GM12878 (cell line): ENCODE measurements at regions not wholly inside any gene's neighbourhood (a gene's known extent, or its start where the extent isn't known, plus 50 kb on each side); places are given as distances from the start of the nearest gene placed in this dataset.

Source experiments
- ATAC-seq: fragments of 200-7000 bp; cut with Tn5 transposase; 3 replicates; pipeline ENCODE4 v1.9.1; 2020; ENCODE audit warnings: mild to moderate bottlenecking, moderate library complexity
- BruUV-seq: library from RNA; stranded (reverse); fragments of 400-500 nt; replicated peaks from 2 replicates; lab custom pipeline; 2021; lab: Mats Ljungman, UMichigan
- CTCF ChIA-PET: fragments of 300-600 bp; sonication (Branson Sonifier 250); formaldehyde crosslinking; extraction: SDS; loops from one replicate; lab custom pipeline; 2021; ENCODE audit warnings: inconsistent platforms; lab: Yijun Ruan, JAX
- POLR2A ChIA-PET: fragments of 350-600 bp; formaldehyde crosslinking; extraction: SDS; loops from one replicate; lab custom pipeline; 2021; ENCODE audit warnings: inconsistent platforms; lab: Charles Lee
- RAD21 ChIA-PET: fragments of 300-600 bp; sonication (Branson Sonifier 250); formaldehyde crosslinking; loops from one replicate; lab custom pipeline; 2023; ENCODE audit warnings: antibody characterized with exemption; ENCODE audit not compliant: unreplicated experiment; lab: Charles Lee
- SMC1A ChIA-PET: fragments of 300-600 bp; sonication (Branson Sonifier 250); formaldehyde crosslinking; loops from one replicate; lab custom pipeline; 2023; ENCODE audit not compliant: unreplicated experiment, uncharacterized antibody; lab: Charles Lee
- DNase-seq: peaks from one replicate; pipeline ENCODE4 v3.0.0-alpha.2; 2011; ENCODE audit warnings: low read depth, low spot score
- FAIRE-seq: peaks from 3 replicates; lab custom pipeline; 2011; peaks lifted over from hg19 to GRCh38; lab: Jason Lieb, UNC
- H2AFZ ChIP-seq: 2 replicates; pipeline ENCODE4 v1.6.0; 2011; ENCODE audit warnings: low read depth, low read length, control low read depth; ENCODE audit not compliant: control insufficient read depth
- H3K27ac ChIP-seq: 2 replicates; pipeline ENCODE4 v1.5.1; 2011; ENCODE audit warnings: control low read depth; ENCODE audit not compliant: control insufficient read depth, insufficient read depth
- H3K27me3 ChIP-seq, 2 experiments: replicated peaks in 1 of 2; 2 replicates each; pipeline versions ENCODE4 v1.6.0 to v1.6.1; 2011; ENCODE audit warnings: low read length in 1 of 2; ENCODE audit not compliant: control insufficient read depth in 2 of 2, insufficient read depth in 2 of 2
- H3K36me3 ChIP-seq, 2 experiments: 2 replicates each; pipeline ENCODE4 v1.5.1; 2011; ENCODE audit warnings: low read length in 1 of 2; ENCODE audit not compliant: control insufficient read depth in 2 of 2, insufficient read depth in 2 of 2
- H3K4me1 ChIP-seq: 2 replicates; pipeline ENCODE4 v1.6.1; 2011; ENCODE audit warnings: mild to moderate bottlenecking, low read length, moderate library complexity, mixed read lengths; ENCODE audit not compliant: control insufficient read depth, insufficient read depth
- H3K4me2 ChIP-seq: 2 replicates; pipeline ENCODE4 v1.6.0; 2011; ENCODE audit warnings: control low read depth; ENCODE audit not compliant: control insufficient read depth, insufficient read depth
- H3K4me3 ChIP-seq: fragments of 200-600 bp; sonication (generic); 2 replicates; pipeline ENCODE4 v1.5.1; 2016
- H3K79me2 ChIP-seq: 2 replicates; pipeline ENCODE4 v1.6.0; 2011; ENCODE audit warnings: low read length; ENCODE audit not compliant: control insufficient read depth, insufficient read depth
- H3K9ac ChIP-seq: 2 replicates; pipeline ENCODE4 v1.8.0; 2011; ENCODE audit warnings: low read length, control low read depth, mixed read lengths; ENCODE audit not compliant: control insufficient read depth, insufficient read depth
- H3K9me3 ChIP-seq: replicated peaks from 3 replicates; pipeline ENCODE4 v1.5.1; 2011; ENCODE audit warnings: mild to moderate bottlenecking, low read length; ENCODE audit not compliant: control insufficient read depth, insufficient read depth
- H4K20me1 ChIP-seq: 2 replicates; pipeline ENCODE4 v1.6.0; 2011; ENCODE audit not compliant: control insufficient read depth, insufficient read depth
- CBX3 ChIP-seq: fragments of 200-600 bp; sonication (generic); IDR thresholded peaks from 2 replicates; pipeline ENCODE4 v1.6.1; 2016; ENCODE audit warnings: low read depth, borderline replicate concordance
- CHD4 ChIP-seq: fragments of 200-600 bp; sonication (generic); IDR thresholded peaks from 2 replicates; pipeline ENCODE4 v1.6.1; 2016; ENCODE audit warnings: mild to moderate bottlenecking
- EZH2 ChIP-seq: IDR thresholded peaks from 2 replicates; pipeline ENCODE4 v1.6.1; 2012; ENCODE audit warnings: low read depth, mild to moderate bottlenecking, control low read depth, inconsistent platforms, low read length, borderline replicate concordance; ENCODE audit not compliant: control insufficient read depth
- KLF5 ChIP-seq: fragments of 450-650 bp; IDR thresholded peaks from 2 replicates; pipeline ENCODE4 v1.6.1; 2014; ENCODE audit warnings: mild to moderate bottlenecking; ENCODE audit not compliant: partially characterized antibody
- PBX3 ChIP-seq: IDR thresholded peaks from 2 replicates; pipeline ENCODE4 v1.6.1; 2011; ENCODE audit warnings: mild to moderate bottlenecking, low read depth, low read length, moderate library complexity; ENCODE audit not compliant: insufficient replicate concordance
- PML ChIP-seq: IDR thresholded peaks from 2 replicates; pipeline ENCODE4 v1.6.1; 2012; ENCODE audit warnings: low read length, inconsistent platforms
- POU2F2 ChIP-seq: IDR thresholded peaks from 3 replicates; pipeline ENCODE4 v1.6.1; 2011; ENCODE audit warnings: low read depth, mild to moderate bottlenecking, low read length, borderline replicate concordance
- RFX5 ChIP-seq: IDR thresholded peaks from 2 replicates; pipeline ENCODE4 v1.6.1; 2011; ENCODE audit warnings: low read depth, low read length, improper control_type of control experiment
- SP1 ChIP-seq: IDR thresholded peaks from one replicate; pipeline ENCODE4 v1.6.1; 2011; ENCODE audit warnings: low read depth, low read length
- SREBF2 ChIP-seq: IDR thresholded peaks from 2 replicates; pipeline ENCODE4 v1.6.1; 2012; ENCODE audit warnings: mild to moderate bottlenecking, low read length
- TBL1XR1 ChIP-seq: IDR thresholded peaks from 2 replicates; pipeline ENCODE4 v1.6.1; 2012; ENCODE audit warnings: low read depth, low read length, improper control_type of control experiment
- ZBED1 ChIP-seq: IDR thresholded peaks from 2 replicates; pipeline ENCODE4 v1.6.1; 2016; ENCODE audit warnings: borderline replicate concordance
- ZNF217 ChIP-seq: fragments of 450-650 bp; IDR thresholded peaks from 2 replicates; pipeline ENCODE4 v1.6.1; 2017; ENCODE audit warnings: antibody characterized with exemption, mild to moderate bottlenecking
- ZNF687 ChIP-seq: fragments of 450-650 bp; IDR thresholded peaks from 2 replicates; pipeline ENCODE4 v1.6.1; 2017; ENCODE audit warnings: mild to moderate bottlenecking, moderate library complexity
- WGBS: methylation state at CpG from one replicate; pipeline ENCODE4 v1.1.6; 2016; ENCODE audit warnings: low lambda C conversion rate; ENCODE audit not compliant: insufficient replicate concordance, insufficient coverage; ENCODE audit errors: missing lambda C conversion rate; 5-methylcytosine and 5-hydroxymethylcytosine counted together
- in situ Hi-C: fragments of 300-500 bp; cut with MboI; formaldehyde crosslinking; loops from 9 replicates; pipeline ENCODE4 v1.14.3; 2018; ENCODE audit warnings: mixed read lengths
- intact Hi-C: fragments of 100-400 bp; cut with micrococcal nuclease; formaldehyde crosslinking; loops from one replicate; pipeline ENCODE4 v1.14.2; 2022; ENCODE audit not compliant: unreplicated experiment

- POLR2A ChIA-PET, result no interaction called here
- no peak for ATAC-seq
These were observed 577.6 kb upstream of the MDGA2 start for GRCh38 chr14:48253020-48253419.

More at GRCh38 chr14:48253020-48253419, 577.6 kb upstream of the MDGA2 start:
- FAIRE-seq (no peak), DNase-seq (no peak)
- no peak overlapping the region for H3K4me2 ChIP-seq
- in situ Hi-C loops (no loop called here), intact Hi-C loops (no loop called here)
- no peaks in the 10 kb centered on the region for H3K36me3 ChIP-seq
- TF ChIP-seq POU2F2 (no peak), ZBED1 (no peak), KLF5 (no peak), SP1 (no peak), TBL1XR1 (no peak), PBX3 (no peak), RFX5 (no peak), PML (no peak), CBX3 (no peak), SREBF2 (no peak), EZH2 (no peak), ZNF217 (no peak), ZNF687 (no peak), CHD4 (no peak)
- no peak overlapping the region for H3K27ac ChIP-seq
- no peak overlapping the region for H2AFZ ChIP-seq
- 31% methylated on average over 4 of the region's 4 CpGs for WGBS
- no TSS peak for BruUV-seq
- H3K27me3 ChIP-seq, result no peaks in the 10 kb centered on the region
- ChIA-PET SMC1A (no interaction called here), RAD21 (no interaction called here), CTCF (no interaction called here)
- no peaks in the 10 kb centered on the region for H4K20me1 ChIP-seq
- H3K4me3 ChIP-seq, result no peak overlapping the region
- no peaks in the 10 kb centered on the region for H3K9me3 ChIP-seq
- H3K79me2 ChIP-seq, result no peaks in the 10 kb centered on the region
- no peaks in the 10 kb centered on the region for H3K4me1 ChIP-seq
- H3K9ac ChIP-seq, result no peak overlapping the region
